OCI-LY7 (cell line): ENCODE measurements at regions not wholly inside any gene's neighbourhood (a gene's known extent, or its start where the extent isn't known, plus 50 kb on each side); places are given as distances from the start of the nearest gene placed in this dataset.

Experiments used
- BruUV-seq: library from RNA; stranded (reverse); fragments of 400-500 nt; replicated peaks from 2 replicates; lab custom pipeline; 2021; lab: Mats Ljungman, UMichigan
- CTCF ChIA-PET: fragments of 300-600 bp; sonication (Branson Sonifier 250); formaldehyde crosslinking; loops from one replicate; lab custom pipeline; 2022; ENCODE audit warnings: antibody characterized with exemption; ENCODE audit not compliant: unreplicated experiment; lab: Charles Lee
- POLR2A ChIA-PET: fragments of 300-600 bp; sonication (Branson Sonifier 250); formaldehyde crosslinking; loops from one replicate; lab custom pipeline; 2022; ENCODE audit warnings: antibody characterized with exemption; lab: Charles Lee
- DNase-seq: peaks from one replicate; pipeline ENCODE4 v3.0.0-alpha.2; 2015; ENCODE audit warnings: low spot score
- H2AFZ ChIP-seq: fragments of 200-600 bp; sonication (generic), shearing (Covaris generic); 2 replicates; pipeline ENCODE4 v1.6.1; 2014; ENCODE audit warnings: mild to moderate bottlenecking, antibody characterized with exemption, low read length, moderate library complexity
- H3K27ac ChIP-seq: fragments of 200-600 bp; sonication (generic); 2 replicates; pipeline ENCODE4 v1.5.1; 2014; ENCODE audit warnings: mixed run types, low read depth, mild to moderate bottlenecking, moderate library complexity, low read length, inconsistent platforms; ENCODE audit not compliant: poor library complexity, severe bottlenecking
- H3K36me3 ChIP-seq: fragments of 200-600 bp; sonication (generic); 2 replicates; pipeline ENCODE4 v1.6.1; 2014; ENCODE audit warnings: mild to moderate bottlenecking, antibody characterized with exemption, low read length, moderate library complexity, mixed read lengths; ENCODE audit not compliant: insufficient read depth
- H3K4me1 ChIP-seq: fragments of 200-600 bp; sonication (generic); 2 replicates; pipeline ENCODE4 v1.5.1; 2014; ENCODE audit warnings: mild to moderate bottlenecking, low read length; ENCODE audit not compliant: insufficient read depth, poor library complexity, severe bottlenecking
- H3K4me2 ChIP-seq: fragments of 200-600 bp; sonication (generic); 2 replicates; pipeline ENCODE4 v1.6.1; 2014; ENCODE audit warnings: mild to moderate bottlenecking, low read length
- H3K4me3 ChIP-seq: fragments of 200-600 bp; sonication (generic); 2 replicates; pipeline ENCODE4 v1.5.1; 2014; ENCODE audit warnings: mild to moderate bottlenecking, low read depth, low read length; ENCODE audit not compliant: poor library complexity, severe bottlenecking
- H3K79me2 ChIP-seq: fragments of 200-600 bp; sonication (generic); 2 replicates; pipeline ENCODE4 v1.6.1; 2016; ENCODE audit warnings: low read depth, mild to moderate bottlenecking, low read length, moderate library complexity, mixed read lengths; ENCODE audit not compliant: insufficient read depth
- H3K9me2 ChIP-seq: fragments of 200-600 bp; sonication (generic); 2 replicates; pipeline ENCODE4 v1.6.1; 2016; ENCODE audit warnings: mild to moderate bottlenecking, low read length, mixed read lengths; ENCODE audit not compliant: insufficient read depth
- H3K9me3 ChIP-seq: fragments of 200-600 bp; sonication (generic); 2 replicates; pipeline ENCODE4 v1.6.1; 2014; ENCODE audit warnings: mild to moderate bottlenecking, mixed run types, low read length, mixed read lengths
- H4K20me1 ChIP-seq: fragments of 200-600 bp; sonication (generic); 2 replicates; pipeline ENCODE4 v1.6.1; 2014; ENCODE audit warnings: mild to moderate bottlenecking, antibody characterized with exemption, low read length, moderate library complexity, mixed read lengths; ENCODE audit not compliant: insufficient read depth
- CTCF ChIP-seq: fragments of 200-600 bp; sonication (generic); conservative IDR thresholded peaks from 2 replicates; pipeline ENCODE4 v1.5.1; 2014; ENCODE audit warnings: mild to moderate bottlenecking, antibody characterized with exemption, low read length, moderate library complexity, mixed read lengths
- EZH2phosphoT487 ChIP-seq: fragments of 200-600 bp; sonication (generic); IDR thresholded peaks from 2 replicates; pipeline ENCODE4 v1.6.1; 2018; ENCODE audit warnings: low read depth, borderline replicate concordance, mild to moderate bottlenecking, mixed run types, antibody characterized with exemption, low read length, moderate library complexity, mixed read lengths
- intact Hi-C: fragments of 100-400 bp; cut with micrococcal nuclease; formaldehyde crosslinking; loops from one replicate; pipeline ENCODE4 v1.10.0; 2022; ENCODE audit not compliant: unreplicated experiment

GRCh38 chr4:137069473-137069872 lies 462.8 kb downstream of the PCDH18 start:
- POLR2A ChIA-PET = interaction anchor here (0.8 to 1.0 kb wide), 3 partner anchors 9 to 16 kb away, joined by 3 read pairs; no protein-coding TSS in a partner anchor
- no peak overlapping the region for H3K4me3 ChIP-seq
- H3K9me3 ChIP-seq = no peaks in the 10 kb centered on the region
- no TSS peak for BruUV-seq
- no peak overlapping the region for H2AFZ ChIP-seq
- no peaks in the 10 kb centered on the region for H4K20me1 ChIP-seq
- H3K36me3 ChIP-seq = no peaks in the 10 kb centered on the region
- H3K4me2 ChIP-seq = no peak overlapping the region
- no peak for DNase-seq
- H3K79me2 ChIP-seq = no peaks in the 10 kb centered on the region
- no peaks in the 10 kb centered on the region for H3K4me1 ChIP-seq
- intact Hi-C loops = no loop called here
- CTCF ChIA-PET = no interaction called here
- TF ChIP-seq CTCF = 0 out of 2 replicates have a peak, but pooled peaks have one; percentile 35
- TF ChIP-seq EZH2phosphoT487 = no peak
- H3K9me2 ChIP-seq = no peaks in the 10 kb centered on the region
- H3K27ac ChIP-seq = no peak overlapping the region

DNA sequence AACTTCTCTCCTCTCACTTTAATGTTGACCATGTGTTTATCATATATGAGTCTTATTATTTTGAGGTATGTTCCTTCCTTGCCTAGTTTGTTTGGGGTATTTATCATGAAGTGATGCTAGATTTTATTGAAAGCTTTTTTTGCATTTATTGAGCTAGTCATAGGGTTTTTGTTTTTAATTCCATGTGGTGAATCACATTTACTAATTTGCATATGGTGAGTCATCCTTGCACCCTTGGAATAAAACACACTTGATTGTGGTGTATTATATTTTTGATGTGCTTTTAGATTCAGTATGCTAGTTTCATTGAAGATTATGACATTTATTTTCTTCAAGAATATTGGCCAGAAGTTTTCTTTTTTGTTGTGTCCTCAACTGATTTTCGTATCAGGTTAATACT lies 464.6 kb downstream of the PCDH18 start:
- DNase-seq = no peak
- ChIA-PET CTCF (no interaction called here), POLR2A (no interaction called here)
- no peak for TF ChIP-seq CTCF
- no peak for TF ChIP-seq EZH2phosphoT487
- H3K4me2 ChIP-seq = no peak overlapping the region
- intact Hi-C loops = no loop called here
- no peaks in the 10 kb centered on the region for H4K20me1 ChIP-seq
- H3K9me2 ChIP-seq = no peaks in the 10 kb centered on the region
- no peaks in the 10 kb centered on the region for H3K79me2 ChIP-seq
- no TSS peak for BruUV-seq
- no peak overlapping the region for H3K27ac ChIP-seq
- H3K4me3 ChIP-seq = no peak overlapping the region
- H3K4me1 ChIP-seq = no peaks in the 10 kb centered on the region
- no peaks in the 10 kb centered on the region for H3K9me3 ChIP-seq
- no peaks in the 10 kb centered on the region for H3K36me3 ChIP-seq
- no peak overlapping the region for H2AFZ ChIP-seq

DNA sequence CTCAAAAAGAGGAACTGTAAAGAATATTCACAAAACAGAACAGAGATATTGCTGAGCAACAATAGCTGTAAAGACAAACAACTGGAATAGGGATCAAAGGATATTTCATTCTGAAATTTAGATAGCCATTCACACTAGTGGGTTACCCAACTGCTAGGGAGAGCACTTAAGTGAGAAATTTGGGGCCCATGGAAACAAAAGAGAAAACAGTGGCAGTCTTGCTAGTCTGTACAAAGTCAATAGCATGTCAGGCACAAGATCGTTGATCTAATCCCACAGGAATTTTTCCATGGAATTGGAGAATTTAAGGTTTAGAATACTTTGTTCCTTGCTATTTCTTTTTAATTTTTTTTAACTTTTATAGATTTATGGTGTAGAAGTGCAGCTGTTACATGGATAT lies 467.0 kb downstream of the PCDH18 start:
- ChIA-PET POLR2A (no interaction called here), CTCF (no interaction called here)
- intact Hi-C loops = no loop called here
- Histone ChIP-seq H2AFZ (no peak overlapping the region), H3K27ac (no peak overlapping the region), H3K79me2 (no peaks in the 10 kb centered on the region), H3K9me3 (no peaks in the 10 kb centered on the region), H3K4me1 (no peaks in the 10 kb centered on the region), H3K36me3 (no peaks in the 10 kb centered on the region), H4K20me1 (no peaks in the 10 kb centered on the region), H3K9me2 (no peaks in the 10 kb centered on the region), H3K4me2 (no peak overlapping the region), H3K4me3 (no peak overlapping the region)
- BruUV-seq = no TSS peak
- no peak for DNase-seq
- TF ChIP-seq CTCF (no peak), EZH2phosphoT487 (no peak)
